SK-N-SH treated with all-trans-retinoic acid at 6 μM for 48 hours (cell line): ENCODE measurements at regions not wholly inside any gene's neighbourhood (a gene's known extent, or its start where the extent isn't known, plus 50 kb on each side); places are given as distances from the start of the nearest gene placed in this dataset.

Experiments used
- ARNTL ChIP-seq: fragments of 450-650 bp; formaldehyde crosslinking; IDR thresholded peaks from 2 replicates; pipeline ENCODE4 v1.5.0; 2020; ENCODE audit warnings: low read depth, mild to moderate bottlenecking, moderate library complexity, borderline replicate concordance
- BACH2 ChIP-seq: fragments of 250-450 bp; sonication (Bioruptor Pico); IDR thresholded peaks from 2 replicates; pipeline ENCODE4 v1.9.0; 2021; ENCODE audit warnings: mild to moderate bottlenecking, borderline replicate concordance
- ISL1 ChIP-seq: fragments of 250-450 bp; sonication (Bioruptor Pico); IDR thresholded peaks from 2 replicates; pipeline ENCODE4 v2.1.2; 2022; ENCODE audit warnings: mild to moderate bottlenecking, moderate library complexity
- PATZ1 ChIP-seq: fragments of 250-450 bp; sonication (Bioruptor Pico); IDR thresholded peaks from 2 replicates; pipeline ENCODE4 v1.8.0; 2020; ENCODE audit warnings: mild to moderate bottlenecking, moderate library complexity, borderline replicate concordance
- POU6F1 ChIP-seq: fragments of 250-450 bp; sonication (Bioruptor Pico); IDR thresholded peaks from 2 replicates; pipeline ENCODE4 v1.8.0; 2021; ENCODE audit warnings: low read depth, mild to moderate bottlenecking, moderate library complexity, borderline replicate concordance
- PPARA ChIP-seq: fragments of 250-450 bp; sonication (Bioruptor Pico); IDR thresholded peaks from 2 replicates; pipeline ENCODE4 v1.5.0; 2020; ENCODE audit warnings: mild to moderate bottlenecking, borderline replicate concordance
- RARB ChIP-seq: fragments of 250-450 bp; sonication (Bioruptor Pico); IDR thresholded peaks from 2 replicates; pipeline ENCODE4 v1.8.0; 2021; ENCODE audit warnings: mild to moderate bottlenecking, moderate library complexity
- TCF4 ChIP-seq: fragments of 250-450 bp; sonication (Bioruptor Pico); IDR thresholded peaks from 2 replicates; pipeline ENCODE4 v1.8.0; 2021; ENCODE audit warnings: mild to moderate bottlenecking, moderate library complexity, borderline replicate concordance
- TOX ChIP-seq: fragments of 250-450 bp; sonication (Bioruptor Pico); IDR thresholded peaks from 2 replicates; pipeline ENCODE4 v1.8.0; 2021; ENCODE audit warnings: mild to moderate bottlenecking, moderate library complexity, borderline replicate concordance
- TSHZ2 ChIP-seq: fragments of 250-450 bp; sonication (Bioruptor Pico); IDR thresholded peaks from 2 replicates; pipeline ENCODE4 v1.5.0; 2020; ENCODE audit warnings: mild to moderate bottlenecking, moderate library complexity
- ZFP30 ChIP-seq: fragments of 450-650 bp; formaldehyde crosslinking; IDR thresholded peaks from 2 replicates; pipeline ENCODE4 v1.5.0; 2022; ENCODE audit warnings: mild to moderate bottlenecking, moderate library complexity
- ZNF8 ChIP-seq: fragments of 450-650 bp; formaldehyde crosslinking; IDR thresholded peaks from 2 replicates; pipeline ENCODE4 v1.5.0; 2020; ENCODE audit warnings: mild to moderate bottlenecking, moderate library complexity

- TF ChIP-seq TCF4 (CRISPR knock-in tag): no peak
- TF ChIP-seq TOX (CRISPR knock-in tag): no peak
- TF ChIP-seq POU6F1 (CRISPR knock-in tag): no peak
- no peak for TF ChIP-seq TSHZ2
- no peak for TF ChIP-seq ARNTL (CRISPR knock-in tag)
- no peak for TF ChIP-seq ZNF8 (CRISPR knock-in tag)
- TF ChIP-seq PATZ1 (CRISPR knock-in tag): no peak
- TF ChIP-seq BACH2 (CRISPR knock-in tag): no peak
- no peak for TF ChIP-seq PPARA (CRISPR knock-in tag)
- no peak for TF ChIP-seq ZFP30 (CRISPR knock-in tag)
- TF ChIP-seq RARB (CRISPR knock-in tag): no peak
- TF ChIP-seq ISL1 (CRISPR knock-in tag): no peak
Observed at GRCh38 chr4:101563126-101563525, 215.8 kb upstream of the PPP3CA start.
